Esophagus muscularis mucosa (tissue), 4 donors: ENCODE measurements at regions not wholly inside any gene's neighbourhood (a gene's known extent, or its start where the extent isn't known, plus 50 kb on each side); places are given as distances from the start of the nearest gene placed in this dataset.

ENCODE experiments used
- DNase-seq: peaks from one replicate; pipeline ENCODE4 v3.0.0-alpha.2; 2017; ENCODE audit errors: extremely low spot score
- H3K27ac ChIP-seq, 4 donors: fragments of 200-600 bp; sonication (generic); replicated peaks in 1 of 4; 1 replicate in 3 of 4; 2 replicates in 1 of 4; pipeline ENCODE4 v1.5.1; 2016 to 2019; ENCODE audit warnings: mild to moderate bottlenecking in 1 of 4
- H3K27me3 ChIP-seq, 4 donors: fragments of 200-600 bp; sonication (generic); one replicate each; pipeline versions ENCODE4 v1.5.1 to v1.6.0; 2016 to 2019
- H3K36me3 ChIP-seq, 4 donors: fragments of 200-600 bp; sonication (generic); one replicate each; pipeline ENCODE4 v1.5.1; 2016 to 2019
- H3K4me1 ChIP-seq, 4 donors: fragments of 200-600 bp; sonication (generic); one replicate each; pipeline ENCODE4 v1.5.1; 2016 to 2019
- H3K4me3 ChIP-seq, 4 donors: fragments of 200-600 bp; sonication (generic); 1 replicate in 2 of 4; 2 replicates in 2 of 4; pipeline ENCODE4 v1.5.1; 2016 to 2019; ENCODE audit warnings: mild to moderate bottlenecking in 4 of 4, moderate library complexity in 1 of 4
- H3K9me3 ChIP-seq, 4 donors: fragments of 200-600 bp; sonication (generic); 1 replicate in 3 of 4; 2 replicates in 1 of 4; pipeline ENCODE4 v1.5.1; 2016 to 2019
- CTCF ChIP-seq, 3 experiments: fragments of 200-600 bp in 2 of 3; fragments of 450-650 bp in 1 of 3; sonication (generic) in 2 of 3; IDR thresholded peaks; one replicate each; pipeline ENCODE4 v1.5.1; 2017 to 2019; ENCODE audit warnings: antibody characterized with exemption in 3 of 3, mild to moderate bottlenecking in 2 of 3, moderate library complexity in 1 of 3
- EP300 ChIP-seq: sonication (generic); formaldehyde crosslinking; IDR thresholded peaks from one replicate; pipeline ENCODE4 v1.6.1; 2017; ENCODE audit warnings: antibody characterized with exemption
- POLR2A ChIP-seq: fragments of 450-650 bp; IDR thresholded peaks from one replicate; pipeline ENCODE4 v1.6.1; 2017; ENCODE audit warnings: antibody characterized with exemption, moderate library complexity, mild to moderate bottlenecking, low read depth
- POLR2AphosphoS5 ChIP-seq, 2 donors: sonication (generic); formaldehyde crosslinking; IDR thresholded peaks; one replicate each; pipeline ENCODE4 v1.6.1; 2017; ENCODE audit warnings: antibody characterized with exemption in 2 of 2
- WGBS: methylation state at CpG from one replicate; pipeline ENCODE4 v1.1.5; 2018; 5-methylcytosine and 5-hydroxymethylcytosine counted together
- intact Hi-C: fragments of 100-400 bp; cut with DNase I; formaldehyde crosslinking; loops from one replicate; pipeline ENCODE4 v1.15.1; 2023

- intact Hi-C loops = no loop called here
- Histone ChIP-seq H3K36me3 (no peaks in the 10 kb centered on the region), H3K4me3 (no peak overlapping the region), H3K4me1 (no peaks in the 10 kb centered on the region), H3K9me3 (no peaks in the 10 kb centered on the region), H3K27ac (no peak overlapping the region), H3K27me3 (no peaks in the 10 kb centered on the region)
- DNase-seq = no peak
- WGBS = 97% methylated on average over 7 of the region's 10 CpGs
- no peak for TF ChIP-seq CTCF (IDR thresholded peaks at IDR 0.05)
- no peak for TF ChIP-seq POLR2A
- TF ChIP-seq POLR2AphosphoS5 (IDR thresholded peaks at IDR 0.05) = no peak
- TF ChIP-seq EP300 = no peak
Measured at GRCh38 chr3:145427355-145427754, 733.6 kb downstream of the PLOD2 start.

- 44% methylated on average over 2 of the region's 2 CpGs for whole genome bisulfite sequencing
- Histone ChIP-seq H3K9me3 (no peaks in the 10 kb centered on the region), H3K36me3 (no peaks in the 10 kb centered on the region), H3K4me3 (no peak overlapping the region), H3K4me1 (no peaks in the 10 kb centered on the region), H3K27me3 (no peaks in the 10 kb centered on the region), H3K27ac (no peak overlapping the region)
- no peak for DNase-seq
- TF ChIP-seq POLR2AphosphoS5 (IDR thresholded peaks at IDR 0.05) (no peak), CTCF (IDR thresholded peaks at IDR 0.05) (no peak), EP300 (no peak), POLR2A (no peak)
- intact Hi-C loops = no loop called here
Measured at GRCh38 chr3:145429546-145429945, 731.4 kb downstream of the PLOD2 start.

- WGBS = 87% methylated on average over 3 of the region's 3 CpGs
- Histone ChIP-seq H3K27me3 (no peaks in the 10 kb centered on the region), H3K9me3 (no peaks in the 10 kb centered on the region), H3K27ac (no peak overlapping the region), H3K36me3 (no peaks in the 10 kb centered on the region), H3K4me3 (no peak overlapping the region), H3K4me1 (peaks cover 0 to 8% (median 3%) of the 10 kb centered on the region in 4 donors)
- intact Hi-C loops = no loop called here
- no peak for TF ChIP-seq POLR2AphosphoS5 (IDR thresholded peaks at IDR 0.05)
- no peak for TF ChIP-seq CTCF (IDR thresholded peaks at IDR 0.05)
- TF ChIP-seq POLR2A = no peak
- DNase-seq = no peak
Measured at GRCh38 chr3:145448436-145448835, 712.5 kb downstream of the PLOD2 start.

GRCh38 chr3:145450018-145450682 lies 710.8 kb downstream of the PLOD2 start:
- intact Hi-C loops = no loop called here

More at GRCh38 chr3:145450018-145450682, 710.8 kb downstream of the PLOD2 start:
- no peaks in the 10 kb centered on the region for H3K27me3 ChIP-seq
- TF ChIP-seq EP300 = no peak
- no peak for TF ChIP-seq CTCF (IDR thresholded peaks at IDR 0.05)
- TF ChIP-seq POLR2A = no peak
- no peak for TF ChIP-seq POLR2AphosphoS5 (IDR thresholded peaks at IDR 0.05)
- no peak overlapping the region for H3K4me3 ChIP-seq
- H3K4me1 ChIP-seq = peaks cover 0 to 11% (median 10%) of the 10 kb centered on the region in 4 donors
- H3K9me3 ChIP-seq = no peaks in the 10 kb centered on the region
- H3K27ac ChIP-seq = no peak overlapping the region
- no peak for DNase-seq
- no peaks in the 10 kb centered on the region for H3K36me3 ChIP-seq
